GM21515 (cell line): ENCODE measurements at regions not wholly inside any gene's neighbourhood (a gene's known extent, or its start where the extent isn't known, plus 50 kb on each side); places are given as distances from the start of the nearest gene placed in this dataset.

Source experiments
- ATAC-seq: cut with Tn5 transposase; IDR thresholded peaks from one replicate; pipeline ENCODE4 v1.9.1; 2021; ENCODE audit not compliant: unreplicated experiment

- ATAC-seq: no peak
These were observed 675.7 kb upstream of the FTMT start for GRCh38 chr5:121175986-121176385.

- ATAC-seq: no peak
These were observed 668.7 kb upstream of the FTMT start for GRCh38 chr5:121182788-121183490.

GRCh38 chr5:121188849-121189248, 662.8 kb upstream of the FTMT start:
- ATAC-seq: no peak

- no peak for ATAC-seq
These were observed 662.1 kb upstream of the FTMT start for GRCh38 chr5:121189342-121190305.

GRCh38 chr5:121199216-121199999, 652.3 kb upstream of the FTMT start:
- ATAC-seq: no peak

- ATAC-seq: no peak
These were observed 633.6 kb upstream of the FTMT start for GRCh38 chr5:121218086-121218485.

- ATAC-seq: no peak
These were observed 630.2 kb upstream of the FTMT start for GRCh38 chr5:121221483-121221882.

- no peak for ATAC-seq
These were observed 624.9 kb upstream of the FTMT start for GRCh38 chr5:121226765-121227164.

GRCh38 chr5:121239951-121240350, 611.7 kb upstream of the FTMT start:
- no peak for ATAC-seq

GRCh38 chr5:121246971-121247370, 604.7 kb upstream of the FTMT start:
- ATAC-seq: no peak

- ATAC-seq: no peak
These were observed 599.7 kb upstream of the FTMT start for GRCh38 chr5:121251954-121252353.

- no peak for ATAC-seq
These were observed 594.1 kb upstream of the FTMT start for GRCh38 chr5:121257621-121258020.

GRCh38 chr5:121263456-121263855, 588.2 kb upstream of the FTMT start:
- ATAC-seq: no peak

GRCh38 chr5:121264605-121265004, 587.1 kb upstream of the FTMT start:
- no peak for ATAC-seq

GRCh38 chr5:121271546-121271945, 580.1 kb upstream of the FTMT start:
- no peak for ATAC-seq

GRCh38 chr5:121273833-121274433, 577.7 kb upstream of the FTMT start:
- no peak for ATAC-seq

- no peak for ATAC-seq
These were observed 571.9 kb upstream of the FTMT start for GRCh38 chr5:121279801-121280200.

- no peak for ATAC-seq
These were observed 565.7 kb upstream of the FTMT start for GRCh38 chr5:121285801-121286521.

GRCh38 chr5:121288781-121289180, 562.9 kb upstream of the FTMT start:
- no peak for ATAC-seq

GRCh38 chr5:121292664-121293063, 559.0 kb upstream of the FTMT start:
- ATAC-seq: no peak
